ENCODE measurements at regions not wholly inside any gene's neighbourhood (a gene's known extent, or its start where the extent isn't known, plus 50 kb on each side); places are given as distances from the start of the nearest gene placed in this dataset.
"Not testable (repeated sequence)": the region's sequence is repeated elsewhere in the genome, so short reads cannot be mapped to it uniquely, and the experiment has no call there.

DNA sequence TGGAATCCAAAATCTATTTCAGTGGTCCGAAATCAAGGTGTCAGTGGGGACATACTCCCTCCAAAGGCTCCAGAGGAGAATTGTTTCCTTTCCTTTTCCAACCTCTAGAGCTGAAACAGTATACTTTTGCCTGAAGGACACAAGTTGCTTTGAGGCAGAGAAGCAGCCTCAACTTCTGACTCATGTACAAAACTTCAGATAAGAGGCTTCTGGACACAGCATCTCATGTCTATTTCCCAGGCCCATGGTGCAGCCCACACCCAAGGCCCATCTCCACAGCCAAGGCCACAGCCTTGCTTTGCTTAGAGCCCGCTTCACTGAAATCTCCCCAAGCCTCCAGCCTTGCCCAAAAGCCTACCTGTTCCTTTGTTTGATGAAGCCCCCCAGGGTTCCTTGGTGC is 68.9 kb downstream of the ZNF467 start:
- Histone ChIP-seq H4K20me1 (ENCODE audit: insufficient read depth, low read length, poor library complexity, severe bottlenecking) (no peaks in the 10 kb centered on the region), H3K36me3 (ENCODE audit: insufficient read depth, low read length) (no peaks in the 10 kb centered on the region), H3K27me3 (ENCODE audit: insufficient read depth, low read length, poor library complexity, severe bottlenecking) (no peaks in the 10 kb centered on the region), H3F3A (ENCODE audit: low read depth) (no peaks in the 10 kb centered on the region), H3K4me3 (ENCODE audit: low read length, poor library complexity, severe bottlenecking) (no peak overlapping the region), H3K9me3 (ENCODE audit: insufficient read depth, low read depth, low read length) (peaks cover 5% of the 10 kb centered on the region; the same call in 1 of the 2 replicates), H2AFZ (ENCODE audit: low read length) (no peak overlapping the region), H3K79me2 (ENCODE audit: insufficient read depth, low read length) (no peaks in the 10 kb centered on the region), H3K9ac (ENCODE audit: low read depth, low read length, poor library complexity, severe bottlenecking) (no peak overlapping the region), H3K4me1 (ENCODE audit: insufficient read depth, low read length, poor library complexity, severe bottlenecking) (no peaks in the 10 kb centered on the region), H3K4me2 (ENCODE audit: low read depth, low read length, poor library complexity, severe bottlenecking) (no peak overlapping the region), H3K9me2 (replicated peaks; ENCODE audit: low read depth, low read length) (no peaks in the 10 kb centered on the region)
- TF ChIP-seq, protein P1, sequence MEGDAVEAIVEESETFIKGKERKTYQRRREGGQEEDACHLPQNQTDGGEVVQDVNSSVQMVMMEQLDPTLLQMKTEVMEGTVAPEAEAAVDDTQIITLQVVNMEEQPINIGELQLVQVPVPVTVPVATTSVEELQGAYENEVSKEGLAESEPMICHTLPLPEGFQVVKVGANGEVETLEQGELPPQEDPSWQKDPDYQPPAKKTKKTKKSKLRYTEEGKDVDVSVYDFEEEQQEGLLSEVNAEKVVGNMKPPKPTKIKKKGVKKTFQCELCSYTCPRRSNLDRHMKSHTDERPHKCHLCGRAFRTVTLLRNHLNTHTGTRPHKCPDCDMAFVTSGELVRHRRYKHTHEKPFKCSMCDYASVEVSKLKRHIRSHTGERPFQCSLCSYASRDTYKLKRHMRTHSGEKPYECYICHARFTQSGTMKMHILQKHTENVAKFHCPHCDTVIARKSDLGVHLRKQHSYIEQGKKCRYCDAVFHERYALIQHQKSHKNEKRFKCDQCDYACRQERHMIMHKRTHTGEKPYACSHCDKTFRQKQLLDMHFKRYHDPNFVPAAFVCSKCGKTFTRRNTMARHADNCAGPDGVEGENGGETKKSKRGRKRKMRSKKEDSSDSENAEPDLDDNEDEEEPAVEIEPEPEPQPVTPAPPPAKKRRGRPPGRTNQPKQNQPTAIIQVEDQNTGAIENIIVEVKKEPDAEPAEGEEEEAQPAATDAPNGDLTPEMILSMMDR (conservative IDR thresholded peaks at IDR 0.05; ENCODE audit: low read length): no peak
- no peak for TF ChIP-seq EZH2phosphoT487 (IDR thresholded peaks at IDR 0.05; ENCODE audit: borderline replicate concordance)

DNA sequence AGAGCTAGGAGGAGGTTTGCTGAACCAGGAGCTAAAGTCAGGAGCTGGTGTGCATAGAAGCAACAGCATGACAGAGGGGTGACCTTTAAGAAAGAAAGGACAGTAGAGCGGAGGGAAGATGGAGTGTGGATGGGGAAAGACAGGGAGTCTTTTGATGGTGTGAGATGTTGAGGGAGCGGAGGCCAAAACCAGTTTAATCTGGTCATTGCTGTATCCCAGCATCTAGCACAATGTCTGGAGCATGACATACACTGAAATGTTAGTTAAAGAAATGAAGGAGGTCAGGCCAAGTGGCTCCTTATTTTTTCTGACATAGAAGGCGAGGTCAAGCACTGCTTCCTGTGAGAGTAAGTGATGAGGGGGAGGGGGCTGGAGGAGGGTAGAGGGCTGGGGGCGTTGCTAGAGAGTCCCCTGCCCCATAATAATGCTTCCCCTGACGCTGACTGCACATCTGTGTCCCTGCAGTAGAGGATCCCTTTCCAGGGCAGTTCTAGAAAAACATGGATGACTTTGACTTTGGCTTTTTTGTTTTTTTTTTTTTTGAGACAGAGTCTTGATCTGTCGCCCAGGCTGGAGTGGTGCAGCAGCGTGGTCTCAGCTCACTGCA is 70.2 kb downstream of the ZNF467 start:
- H3K36me3 ChIP-seq (ENCODE audit: insufficient read depth, low read length): no peaks in the 10 kb centered on the region
- no peaks in the 10 kb centered on the region for H3F3A ChIP-seq (ENCODE audit: low read depth)
- H3K4me2 ChIP-seq (ENCODE audit: low read depth, low read length, poor library complexity, severe bottlenecking): no peak overlapping the region
- H3K9me2 ChIP-seq (replicated peaks; ENCODE audit: low read depth, low read length): no peaks in the 10 kb centered on the region
- H4K20me1 ChIP-seq (ENCODE audit: insufficient read depth, low read length, poor library complexity, severe bottlenecking): no peaks in the 10 kb centered on the region
- no peaks in the 10 kb centered on the region for H3K4me1 ChIP-seq (ENCODE audit: insufficient read depth, low read length, poor library complexity, severe bottlenecking)
- H3K9me3 ChIP-seq (ENCODE audit: insufficient read depth, low read depth, low read length): peaks cover 5% of the 10 kb centered on the region; the same call in 1 of the 2 replicates
- no peak overlapping the region for H3K9ac ChIP-seq (ENCODE audit: low read depth, low read length, poor library complexity, severe bottlenecking)
- no peak overlapping the region for H2AFZ ChIP-seq (ENCODE audit: low read length)
- no peaks in the 10 kb centered on the region for H3K79me2 ChIP-seq (ENCODE audit: insufficient read depth, low read length)
- no peak overlapping the region for H3K4me3 ChIP-seq (ENCODE audit: low read length, poor library complexity, severe bottlenecking)
- TF ChIP-seq, protein P1 (conservative IDR thresholded peaks at IDR 0.05; ENCODE audit: low read length): no peak
- no peak for TF ChIP-seq EZH2phosphoT487 (IDR thresholded peaks at IDR 0.05; ENCODE audit: borderline replicate concordance)
- H3K27me3 ChIP-seq (ENCODE audit: insufficient read depth, low read length, poor library complexity, severe bottlenecking): no peaks in the 10 kb centered on the region

DNA sequence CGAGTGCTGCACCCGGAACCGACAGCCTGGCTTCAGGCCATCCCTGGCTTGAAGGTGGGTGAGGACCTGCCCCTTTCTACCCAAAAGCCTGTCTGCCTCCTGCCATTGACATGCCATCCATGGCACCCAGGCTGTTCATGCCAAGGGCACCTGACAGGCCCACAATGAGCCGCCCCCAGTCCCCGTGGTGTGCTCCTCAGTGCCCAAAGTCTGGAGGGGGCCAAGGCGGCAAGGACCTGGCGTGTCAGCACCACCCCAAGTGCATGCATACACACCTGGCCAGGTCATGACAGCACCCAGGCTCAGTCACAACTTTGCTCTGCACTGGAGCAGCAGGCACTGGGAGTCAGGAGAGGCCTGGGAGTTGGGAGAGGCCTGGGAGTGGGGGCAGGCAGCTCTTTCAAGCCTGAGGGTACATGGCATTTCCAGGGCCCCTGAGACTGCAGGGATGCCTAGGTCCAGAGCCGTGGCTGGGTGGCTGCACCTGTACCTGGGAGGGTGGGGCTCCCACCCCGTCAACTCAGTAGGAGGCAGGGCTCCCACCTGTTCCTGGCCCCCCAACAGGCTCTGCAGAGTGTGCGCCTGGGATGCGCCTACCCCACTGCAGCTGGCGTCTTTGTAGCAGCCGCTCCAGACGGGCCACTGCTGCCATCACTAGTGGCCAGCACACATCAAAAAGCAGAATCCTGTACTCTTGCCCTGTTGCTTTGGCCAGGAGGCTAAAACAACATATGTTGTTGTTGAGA is 71.7 kb downstream of the ZNF467 start:
- no peaks in the 10 kb centered on the region for H3K79me2 ChIP-seq (ENCODE audit: insufficient read depth, low read length)
- peaks cover 5% of the 10 kb centered on the region; the same call in 1 of the 2 replicates for H3K9me3 ChIP-seq (ENCODE audit: insufficient read depth, low read depth, low read length)
- H3K9me2 ChIP-seq (replicated peaks; ENCODE audit: low read depth, low read length): no peaks in the 10 kb centered on the region
- H3F3A ChIP-seq (ENCODE audit: low read depth): no peaks in the 10 kb centered on the region
- no peak overlapping the region for H3K4me2 ChIP-seq (ENCODE audit: low read depth, low read length, poor library complexity, severe bottlenecking)
- H3K4me1 ChIP-seq (ENCODE audit: insufficient read depth, low read length, poor library complexity, severe bottlenecking): no peaks in the 10 kb centered on the region
- H4K20me1 ChIP-seq (ENCODE audit: insufficient read depth, low read length, poor library complexity, severe bottlenecking): no peaks in the 10 kb centered on the region
- no peak overlapping the region for H3K9ac ChIP-seq (ENCODE audit: low read depth, low read length, poor library complexity, severe bottlenecking)
- H2AFZ ChIP-seq (ENCODE audit: low read length): no peak overlapping the region
- no peaks in the 10 kb centered on the region for H3K36me3 ChIP-seq (ENCODE audit: insufficient read depth, low read length)
- TF ChIP-seq EZH2phosphoT487 (IDR thresholded peaks at IDR 0.05; ENCODE audit: borderline replicate concordance): no peak
- TF ChIP-seq, protein P1 (conservative IDR thresholded peaks at IDR 0.05; ENCODE audit: low read length): no peak
- H3K4me3 ChIP-seq (ENCODE audit: low read length, poor library complexity, severe bottlenecking): no peak overlapping the region
- no peaks in the 10 kb centered on the region for H3K27me3 ChIP-seq (ENCODE audit: insufficient read depth, low read length, poor library complexity, severe bottlenecking)

DNA sequence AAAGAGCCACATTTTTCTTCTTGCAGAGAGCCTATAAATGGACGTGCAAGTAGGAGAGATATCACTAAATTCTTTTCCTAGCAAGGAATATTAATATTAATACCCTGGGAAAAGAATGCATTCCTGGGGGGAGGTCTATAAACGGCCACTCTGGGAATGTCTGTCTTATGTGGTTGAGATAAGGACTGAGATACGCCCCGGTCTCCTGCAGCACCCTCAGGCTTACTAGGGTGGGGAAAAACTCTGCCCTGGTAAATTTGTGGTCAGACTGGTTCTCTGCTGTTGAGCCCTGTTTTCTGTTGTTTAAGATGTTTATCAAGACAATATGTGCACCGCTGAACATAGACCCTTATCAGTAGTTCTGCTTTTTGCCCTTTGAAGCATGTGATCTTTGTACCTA is 75.6 kb downstream of the ZNF467 start:
- not testable (repeated sequence) for H3F3A ChIP-seq (ENCODE audit: low read depth); H3K9me2 ChIP-seq (replicated peaks; ENCODE audit: low read depth, low read length); H3K36me3 ChIP-seq (ENCODE audit: insufficient read depth, low read length); H3K4me3 ChIP-seq (ENCODE audit: low read length, poor library complexity, severe bottlenecking); H3K79me2 ChIP-seq (ENCODE audit: insufficient read depth, low read length); H4K20me1 ChIP-seq (ENCODE audit: insufficient read depth, low read length, poor library complexity, severe bottlenecking); H3K4me1 ChIP-seq (ENCODE audit: insufficient read depth, low read length, poor library complexity, severe bottlenecking); H3K9me3 ChIP-seq (ENCODE audit: insufficient read depth, low read depth, low read length); H2AFZ ChIP-seq (ENCODE audit: low read length); H3K9ac ChIP-seq (ENCODE audit: low read depth, low read length, poor library complexity, severe bottlenecking); H3K27me3 ChIP-seq (ENCODE audit: insufficient read depth, low read length, poor library complexity, severe bottlenecking); H3K4me2 ChIP-seq (ENCODE audit: low read depth, low read length, poor library complexity, severe bottlenecking)
